Mesendoderm (in vitro differentiated cells): ENCODE measurements at regions not wholly inside any gene's neighbourhood (a gene's known extent, or its start where the extent isn't known, plus 50 kb on each side); places are given as distances from the start of the nearest gene placed in this dataset.
"Not testable (repeated sequence)": the region's sequence is repeated elsewhere in the genome, so short reads cannot be mapped to it uniquely, and the experiment has no call there.

Experiments used
- DNase-seq: peaks from one replicate; pipeline ENCODE4 v3.0.0; 2013
- H2AK5ac ChIP-seq: 2 replicates; pipeline ENCODE4 v1.6.1; 2013; ENCODE audit warnings: low read length, inconsistent platforms
- H2BK120ac ChIP-seq: 2 replicates; pipeline ENCODE4 v1.6.1; 2013; ENCODE audit warnings: low read depth, mild to moderate bottlenecking, low read length, moderate library complexity, mixed read lengths
- H2BK15ac ChIP-seq: replicated peaks from 2 replicates; pipeline ENCODE4 v1.6.1; 2013; ENCODE audit warnings: low read depth, mild to moderate bottlenecking, moderate library complexity
- H2BK5ac ChIP-seq: 2 replicates; pipeline ENCODE4 v1.6.1; 2013; ENCODE audit warnings: low read length, inconsistent platforms
- H3K18ac ChIP-seq: 2 replicates; pipeline ENCODE4 v1.6.1; 2013; ENCODE audit warnings: mild to moderate bottlenecking, low read length, mixed read lengths
- H3K23ac ChIP-seq: one replicate; pipeline ENCODE4 v1.6.1; 2013; ENCODE audit warnings: low read length
- H3K27ac ChIP-seq: 2 replicates; pipeline ENCODE4 v1.5.1; 2013; ENCODE audit warnings: low read depth, mild to moderate bottlenecking, inconsistent platforms, low read length, moderate library complexity
- H3K27me3 ChIP-seq: 2 replicates; pipeline ENCODE4 v1.6.1; 2013; ENCODE audit warnings: low read length, control low read depth, mild to moderate bottlenecking, inconsistent platforms; ENCODE audit not compliant: insufficient read depth, poor library complexity
- H3K36me3 ChIP-seq: 2 replicates; pipeline ENCODE4 v1.6.1; 2013; ENCODE audit warnings: low read length, inconsistent platforms; ENCODE audit not compliant: control insufficient read depth, insufficient read depth
- H3K4ac ChIP-seq: one replicate; pipeline ENCODE4 v1.6.1; 2013; ENCODE audit warnings: low read depth, mild to moderate bottlenecking, low read length, moderate library complexity
- H3K4me1 ChIP-seq: 2 replicates; pipeline ENCODE4 v1.6.1; 2013; ENCODE audit warnings: low read depth, low read length, inconsistent platforms; ENCODE audit not compliant: control insufficient read depth
- H3K4me2 ChIP-seq: 2 replicates; pipeline ENCODE4 v1.6.1; 2013; ENCODE audit warnings: low read length
- H3K4me3 ChIP-seq: 2 replicates; pipeline ENCODE4 v1.5.1; 2013; ENCODE audit warnings: mild to moderate bottlenecking, low read length
- H3K56ac ChIP-seq: one replicate; pipeline ENCODE4 v1.6.1; 2013; ENCODE audit warnings: low read length
- H3K79me1 ChIP-seq: 2 replicates; pipeline ENCODE4 v1.6.1; 2013; ENCODE audit warnings: low read length, inconsistent platforms
- H3K79me2 ChIP-seq: 2 replicates; pipeline ENCODE4 v1.6.1; 2013; ENCODE audit warnings: mild to moderate bottlenecking, low read length; ENCODE audit not compliant: control insufficient read depth, insufficient read depth
- H3K9ac ChIP-seq: 2 replicates; pipeline ENCODE4 v1.6.1; 2013; ENCODE audit warnings: low read length, inconsistent platforms
- H4K5ac ChIP-seq: one replicate; pipeline ENCODE4 v1.6.1; 2013; ENCODE audit warnings: low read length
- H4K8ac ChIP-seq: one replicate; pipeline ENCODE4 v1.6.1; 2013; ENCODE audit warnings: low read depth, mild to moderate bottlenecking, control low read depth, low read length, moderate library complexity
- WGBS: extraction: QIAGEN DNeasy Blood & Tissue Kit; methylation state at CpG from one replicate; pipeline ENCODE4 v1.1.7; 2013; ENCODE audit warnings: low lambda C conversion rate, missing lambda C conversion rate; ENCODE audit not compliant: insufficient coverage; ENCODE audit errors: extremely low coverage; 5-methylcytosine and 5-hydroxymethylcytosine counted together

DNA sequence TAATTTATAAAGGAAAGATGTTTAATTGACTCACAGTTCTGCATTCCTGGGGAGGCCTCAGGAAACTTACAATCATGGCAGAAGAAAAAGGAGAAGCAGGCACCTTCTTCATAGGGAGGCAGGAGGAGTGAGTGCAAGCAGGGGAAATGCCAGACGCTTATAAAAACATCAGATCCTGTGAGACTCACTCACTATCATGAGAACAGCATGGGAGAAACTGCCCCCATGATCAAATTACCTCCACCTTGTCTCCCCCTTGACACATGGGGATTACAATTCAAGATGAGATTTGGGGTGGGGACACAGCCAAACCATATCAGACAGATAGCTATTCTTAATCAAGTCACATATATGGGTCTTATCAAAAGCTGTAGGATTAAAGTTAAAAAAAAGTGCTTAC lies 956.7 kb downstream of the TRHDE start:
- not testable (repeated sequence) for H3K4me1 ChIP-seq, H2BK15ac ChIP-seq, H3K56ac ChIP-seq, H3K79me2 ChIP-seq, H4K5ac ChIP-seq, H2AK5ac ChIP-seq, H3K18ac ChIP-seq, H3K4me2 ChIP-seq, H3K4ac ChIP-seq, H4K8ac ChIP-seq, H3K4me3 ChIP-seq, H3K79me1 ChIP-seq, H3K23ac ChIP-seq, H2BK120ac ChIP-seq, H3K27ac ChIP-seq, H3K27me3 ChIP-seq, H3K36me3 ChIP-seq, H2BK5ac ChIP-seq, H3K9ac ChIP-seq
- no CpG with 5 or more reads among the region's 1 CpG for WGBS
- peak; percentile 72 for DNase-seq

GRCh38 chr12:73235387-73235786 lies 963.2 kb downstream of the TRHDE start:
- no peaks in the 10 kb centered on the region for H3K79me2 ChIP-seq
- no peak overlapping the region for H3K27ac ChIP-seq
- H2AK5ac ChIP-seq = no peak overlapping the region
- H3K4me2 ChIP-seq = no peak overlapping the region
- no peaks in the 10 kb centered on the region for H3K36me3 ChIP-seq
- H4K5ac ChIP-seq = no peak overlapping the region
- DNase-seq = no peak
- H2BK15ac ChIP-seq = no peak overlapping the region
- H3K23ac ChIP-seq = no peak overlapping the region
- H3K56ac ChIP-seq = no peak overlapping the region
- no peaks in the 10 kb centered on the region for H3K79me1 ChIP-seq
- WGBS = no CpG with 5 or more reads among the region's 3 CpGs
- no peak overlapping the region for H2BK120ac ChIP-seq
- H3K4ac ChIP-seq = no peak overlapping the region
- H3K18ac ChIP-seq = no peak overlapping the region
- H4K8ac ChIP-seq = no peak overlapping the region
- no peaks in the 10 kb centered on the region for H3K27me3 ChIP-seq
- no peak overlapping the region for H3K9ac ChIP-seq
- no peak overlapping the region for H2BK5ac ChIP-seq
- H3K4me1 ChIP-seq = no peaks in the 10 kb centered on the region
- H3K4me3 ChIP-seq = no peak overlapping the region

DNA sequence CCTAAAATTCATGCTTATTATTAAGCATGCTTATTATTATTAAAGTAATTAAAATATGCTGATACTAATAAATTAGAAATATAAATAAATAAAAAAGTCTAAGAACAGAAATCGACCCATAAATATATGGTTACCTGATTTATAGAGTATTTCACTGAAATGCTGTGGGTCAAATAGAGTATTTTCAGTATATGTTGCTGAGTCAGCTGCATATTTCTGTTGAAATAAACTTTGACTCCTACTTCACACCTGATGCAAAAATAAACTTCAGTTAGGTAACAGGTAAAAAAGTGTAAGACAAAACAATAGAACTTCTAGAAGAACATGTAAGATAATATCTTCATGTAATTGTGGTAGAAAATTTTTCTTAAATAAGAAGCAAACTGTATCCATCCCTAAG lies 967.9 kb downstream of the TRHDE start:
- H3K79me1 ChIP-seq = no peaks in the 10 kb centered on the region
- H4K5ac ChIP-seq = no peak overlapping the region
- no peak for DNase-seq
- no peak overlapping the region for H3K56ac ChIP-seq
- no peak overlapping the region for H2BK120ac ChIP-seq
- no peak overlapping the region for H3K23ac ChIP-seq
- no peak overlapping the region for H4K8ac ChIP-seq
- H3K4me1 ChIP-seq = no peaks in the 10 kb centered on the region
- H2BK15ac ChIP-seq = no peak overlapping the region
- H3K18ac ChIP-seq = no peak overlapping the region
- no peak overlapping the region for H3K4me2 ChIP-seq
- H3K27ac ChIP-seq = no peak overlapping the region
- WGBS = no CpG with 5 or more reads among the region's 1 CpG
- H3K4me3 ChIP-seq = no peak overlapping the region
- no peak overlapping the region for H2AK5ac ChIP-seq
- H3K9ac ChIP-seq = no peak overlapping the region
- no peak overlapping the region for H3K4ac ChIP-seq
- H2BK5ac ChIP-seq = no peak overlapping the region
- no peaks in the 10 kb centered on the region for H3K36me3 ChIP-seq
- H3K27me3 ChIP-seq = no peaks in the 10 kb centered on the region
- no peaks in the 10 kb centered on the region for H3K79me2 ChIP-seq

- H3K4me1 ChIP-seq = no peaks in the 10 kb centered on the region
- WGBS = no CpG with 5 or more reads among the region's 1 CpG
- DNase-seq = no peak
- H4K8ac ChIP-seq = no peak overlapping the region
- no peak overlapping the region for H3K4me2 ChIP-seq
- H3K18ac ChIP-seq = no peak overlapping the region
- no peaks in the 10 kb centered on the region for H3K79me1 ChIP-seq
- no peak overlapping the region for H3K23ac ChIP-seq
- no peak overlapping the region for H2BK15ac ChIP-seq
- no peak overlapping the region for H3K4me3 ChIP-seq
- no peak overlapping the region for H3K4ac ChIP-seq
- H2BK120ac ChIP-seq = no peak overlapping the region
- no peak overlapping the region for H4K5ac ChIP-seq
- no peak overlapping the region for H2AK5ac ChIP-seq
- H3K56ac ChIP-seq = no peak overlapping the region
- no peaks in the 10 kb centered on the region for H3K36me3 ChIP-seq
- no peaks in the 10 kb centered on the region for H3K79me2 ChIP-seq
- no peaks in the 10 kb centered on the region for H3K27me3 ChIP-seq
- no peak overlapping the region for H3K9ac ChIP-seq
- H2BK5ac ChIP-seq = no peak overlapping the region
- no peak overlapping the region for H3K27ac ChIP-seq
These were observed 990.7 kb downstream of the TRHDE start for GRCh38 chr12:73262788-73263381.

- Histone ChIP-seq H3K27me3 (no peaks in the 10 kb centered on the region), H3K4me1 (no peaks in the 10 kb centered on the region), H3K9ac (no peak overlapping the region), H4K8ac (no peak overlapping the region), H4K5ac (no peak overlapping the region), H2BK5ac (no peak overlapping the region), H3K36me3 (no peaks in the 10 kb centered on the region), H3K18ac (no peak overlapping the region), H3K4ac (no peak overlapping the region), H3K23ac (no peak overlapping the region), H3K4me2 (no peak overlapping the region), H2BK15ac (no peak overlapping the region), H3K79me1 (no peaks in the 10 kb centered on the region), H2AK5ac (no peak overlapping the region), H3K27ac (no peak overlapping the region), H3K4me3 (no peak overlapping the region), H2BK120ac (no peak overlapping the region), H3K56ac (no peak overlapping the region), H3K79me2 (no peaks in the 10 kb centered on the region)
- WGBS = no CpG with 5 or more reads among the region's 1 CpG
- peak; percentile 8 for DNase-seq
These were observed 994.0 kb downstream of the TRHDE start for GRCh38 chr12:73266206-73266605.

- no CpG with 5 or more reads among the region's 3 CpGs for WGBS
- Histone ChIP-seq H2BK120ac (no peak overlapping the region), H3K23ac (no peak overlapping the region), H3K4me1 (no peaks in the 10 kb centered on the region), H4K8ac (no peak overlapping the region), H3K27ac (no peak overlapping the region), H3K4me2 (no peak overlapping the region), H3K36me3 (no peaks in the 10 kb centered on the region), H2AK5ac (no peak overlapping the region), H3K18ac (no peak overlapping the region), H3K4ac (no peak overlapping the region), H4K5ac (no peak overlapping the region), H2BK5ac (no peak overlapping the region), H3K9ac (no peak overlapping the region), H3K56ac (no peak overlapping the region), H3K4me3 (no peak overlapping the region), H3K79me2 (no peaks in the 10 kb centered on the region), H2BK15ac (peak overlapping the region; percentile 19), H3K27me3 (no peaks in the 10 kb centered on the region), H3K79me1 (no peaks in the 10 kb centered on the region)
- peak; percentile 40 for DNase-seq
These were observed 1002.8 kb downstream of the TRHDE start for GRCh38 chr12:73274976-73275375.
